Sigmoid colon (tissue), 3 donors: ENCODE measurements at regions not wholly inside any gene's neighbourhood (a gene's known extent, or its start where the extent isn't known, plus 50 kb on each side); places are given as distances from the start of the nearest gene placed in this dataset.
"Not testable (repeated sequence)": the region's sequence is repeated elsewhere in the genome, so short reads cannot be mapped to it uniquely, and the experiment has no call there.

Experiments
- POLR2A ChIP-seq, 2 donors: fragments of 450-650 bp; IDR thresholded peaks; one replicate each; pipeline ENCODE4 v1.6.1; 2016; ENCODE audit warnings: antibody characterized with exemption in 2 of 2, mild to moderate bottlenecking in 2 of 2, moderate library complexity in 2 of 2
- TF ChIP-seq, protein P1 (sequence below), 4 experiments: fragments of 450-650 bp in 3 of 4; fragments of 200-600 bp in 1 of 4; IDR thresholded peaks; one replicate each; pipeline ENCODE4 v1.5.1; 2016 to 2019; ENCODE audit warnings: antibody characterized with exemption in 4 of 4, mild to moderate bottlenecking in 3 of 4, moderate library complexity in 2 of 4

DNA sequence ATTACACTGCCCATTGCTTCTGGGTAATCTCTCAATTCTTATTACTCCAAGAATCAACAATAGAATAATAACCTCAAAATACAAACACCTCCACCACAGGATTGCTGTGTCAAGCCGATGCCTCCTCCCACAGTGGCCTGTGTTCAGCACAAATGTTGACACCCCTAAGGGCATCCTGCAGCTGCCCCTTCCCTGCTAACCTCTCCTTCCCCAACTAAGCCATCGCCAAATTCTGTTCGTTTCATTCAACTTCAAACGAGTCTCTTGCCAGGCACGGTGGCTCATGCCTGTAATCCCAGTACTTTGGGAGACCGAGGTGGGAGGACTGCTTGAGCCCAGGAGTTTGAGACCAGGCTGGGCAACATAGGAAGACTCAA lies 155.2 kb downstream of the ATP6V0E2 start:
- TF ChIP-seq, protein P1, sequence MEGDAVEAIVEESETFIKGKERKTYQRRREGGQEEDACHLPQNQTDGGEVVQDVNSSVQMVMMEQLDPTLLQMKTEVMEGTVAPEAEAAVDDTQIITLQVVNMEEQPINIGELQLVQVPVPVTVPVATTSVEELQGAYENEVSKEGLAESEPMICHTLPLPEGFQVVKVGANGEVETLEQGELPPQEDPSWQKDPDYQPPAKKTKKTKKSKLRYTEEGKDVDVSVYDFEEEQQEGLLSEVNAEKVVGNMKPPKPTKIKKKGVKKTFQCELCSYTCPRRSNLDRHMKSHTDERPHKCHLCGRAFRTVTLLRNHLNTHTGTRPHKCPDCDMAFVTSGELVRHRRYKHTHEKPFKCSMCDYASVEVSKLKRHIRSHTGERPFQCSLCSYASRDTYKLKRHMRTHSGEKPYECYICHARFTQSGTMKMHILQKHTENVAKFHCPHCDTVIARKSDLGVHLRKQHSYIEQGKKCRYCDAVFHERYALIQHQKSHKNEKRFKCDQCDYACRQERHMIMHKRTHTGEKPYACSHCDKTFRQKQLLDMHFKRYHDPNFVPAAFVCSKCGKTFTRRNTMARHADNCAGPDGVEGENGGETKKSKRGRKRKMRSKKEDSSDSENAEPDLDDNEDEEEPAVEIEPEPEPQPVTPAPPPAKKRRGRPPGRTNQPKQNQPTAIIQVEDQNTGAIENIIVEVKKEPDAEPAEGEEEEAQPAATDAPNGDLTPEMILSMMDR (IDR thresholded peaks at IDR 0.05), result not testable (repeated sequence)
- not testable (repeated sequence) for TF ChIP-seq POLR2A (IDR thresholded peaks at IDR 0.05)
